H9 (cell line): ENCODE measurements at regions not wholly inside any gene's neighbourhood (a gene's known extent, or its start where the extent isn't known, plus 50 kb on each side); places are given as distances from the start of the nearest gene placed in this dataset.

Source experiments
- DNase-seq: peaks from one replicate; pipeline ENCODE4 v3.0.0-alpha.2; 2017
- H2AFZ ChIP-seq: one replicate; pipeline ENCODE4 v1.6.1; 2013; ENCODE audit warnings: mild to moderate bottlenecking, low read length, control low read depth, moderate library complexity
- H2AK5ac ChIP-seq: 2 replicates; pipeline ENCODE4 v1.6.1; 2013; ENCODE audit warnings: low read length, control low read depth, mixed read lengths; ENCODE audit not compliant: insufficient read length
- H2BK120ac ChIP-seq: one replicate; pipeline ENCODE4 v1.6.1; 2013; ENCODE audit warnings: low read depth, mild to moderate bottlenecking, low read length, control low read depth, inconsistent platforms; ENCODE audit not compliant: poor library complexity, severe bottlenecking
- H2BK12ac ChIP-seq: 2 replicates; pipeline ENCODE4 v1.6.1; 2013; ENCODE audit warnings: low read length, control low read depth, mixed read lengths, low read depth; ENCODE audit not compliant: insufficient read length
- H2BK15ac ChIP-seq: 2 replicates; pipeline ENCODE4 v1.6.1; 2013; ENCODE audit warnings: low read depth, low read length, control low read depth
- H2BK20ac ChIP-seq: one replicate; pipeline ENCODE4 v1.6.1; 2013; ENCODE audit warnings: low read depth, mild to moderate bottlenecking, low read length, control low read depth, inconsistent platforms; ENCODE audit not compliant: poor library complexity, severe bottlenecking
- H2BK5ac ChIP-seq: 2 replicates; pipeline ENCODE4 v1.6.1; 2013; ENCODE audit warnings: low read length, control low read depth, mixed read lengths; ENCODE audit not compliant: insufficient read length
- H3K14ac ChIP-seq: 2 replicates; pipeline ENCODE4 v1.6.1; 2013; ENCODE audit warnings: low read length, control low read depth; ENCODE audit not compliant: insufficient read depth
- H3K18ac ChIP-seq: 2 replicates; pipeline ENCODE4 v1.6.1; 2013; ENCODE audit warnings: low read depth, mild to moderate bottlenecking, mixed read lengths, low read length, control low read depth; ENCODE audit not compliant: insufficient read length
- H3K23ac ChIP-seq: 2 replicates; pipeline ENCODE4 v1.6.1; 2013; ENCODE audit warnings: low read length, control low read depth, mixed read lengths, low read depth; ENCODE audit not compliant: insufficient read length
- H3K23me2 ChIP-seq: 2 replicates; pipeline ENCODE4 v1.6.1; 2013; ENCODE audit warnings: low read depth, mild to moderate bottlenecking, mixed read lengths, low read length, control low read depth; ENCODE audit not compliant: insufficient read length, poor library complexity, severe bottlenecking
- H3K27ac ChIP-seq: 2 replicates; pipeline ENCODE4 v1.5.1; 2013; ENCODE audit warnings: low read length, control low read depth, mixed read lengths, low read depth; ENCODE audit not compliant: insufficient read length
- H3K27me3 ChIP-seq: 2 replicates; pipeline ENCODE4 v1.6.1; 2013; ENCODE audit warnings: low read length, control low read depth, inconsistent platforms; ENCODE audit not compliant: insufficient read depth
- H3K4ac ChIP-seq: 2 replicates; pipeline ENCODE4 v1.6.1; 2013; ENCODE audit warnings: low read depth, mild to moderate bottlenecking, control low read depth, inconsistent platforms, low read length, moderate library complexity
- H3K4me1 ChIP-seq: 2 replicates; pipeline ENCODE4 v1.6.1; 2013; ENCODE audit warnings: low read length, control low read depth, inconsistent platforms; ENCODE audit not compliant: insufficient read depth
- H3K4me2 ChIP-seq: 2 replicates; pipeline ENCODE4 v1.6.1; 2013; ENCODE audit warnings: low read length, control low read depth, mixed read lengths; ENCODE audit not compliant: insufficient read length, insufficient read depth
- H3K56ac ChIP-seq: 2 replicates; pipeline ENCODE4 v1.6.1; 2013; ENCODE audit warnings: low read depth, mild to moderate bottlenecking, mixed read lengths, low read length, control low read depth; ENCODE audit not compliant: insufficient read length
- H3K79me1 ChIP-seq: 2 replicates; pipeline ENCODE4 v1.6.1; 2013; ENCODE audit warnings: low read depth, mild to moderate bottlenecking, moderate library complexity, low read length, control low read depth, inconsistent platforms; ENCODE audit not compliant: insufficient read depth, poor library complexity, severe bottlenecking
- H3K79me2 ChIP-seq: 2 replicates; pipeline ENCODE4 v1.6.1; 2013; ENCODE audit warnings: low read length, control low read depth, inconsistent platforms; ENCODE audit not compliant: insufficient read depth
- H3K9ac ChIP-seq: 2 replicates; pipeline ENCODE4 v1.6.1; 2013; ENCODE audit warnings: low read length, control low read depth, mixed read lengths; ENCODE audit not compliant: insufficient read length; ENCODE audit errors: extremely low read depth
- H3K9me3 ChIP-seq: one replicate; pipeline ENCODE4 v1.6.1; 2013; ENCODE audit warnings: low read depth, low read length, inconsistent platforms; ENCODE audit not compliant: control insufficient read depth
- H3T11ph ChIP-seq: one replicate; pipeline ENCODE4 v1.6.1; 2013; ENCODE audit warnings: mild to moderate bottlenecking, low read length, control low read depth, inconsistent platforms
- H4K20me1 ChIP-seq: one replicate; pipeline ENCODE4 v1.6.1; 2013; ENCODE audit not compliant: control insufficient read depth, insufficient read length, insufficient read depth
- H4K5ac ChIP-seq: 2 replicates; pipeline ENCODE4 v1.6.1; 2013; ENCODE audit warnings: low read depth, mild to moderate bottlenecking, mixed read lengths, low read length, control low read depth; ENCODE audit not compliant: insufficient read length
- H4K8ac ChIP-seq: replicated peaks from 2 replicates; pipeline ENCODE4 v1.6.1; 2013; ENCODE audit warnings: low read length, control low read depth, mixed read lengths, low read depth; ENCODE audit not compliant: insufficient read length
- H4K91ac ChIP-seq: 2 replicates; pipeline ENCODE4 v1.6.1; 2013; ENCODE audit warnings: low read depth, mild to moderate bottlenecking, moderate library complexity, mixed read lengths, low read length, control low read depth; ENCODE audit not compliant: insufficient read length
- H3K27ac Mint-ChIP-seq, 3 experiments: 2 replicates in 2 of 3; 3 replicates in 1 of 3; pipeline ENCODE4 v1.8.0; 2020 to 2021; ENCODE audit warnings: mixed read lengths in 3 of 3, mild to moderate bottlenecking in 1 of 3, moderate library complexity in 1 of 3
- H3K27me3 Mint-ChIP-seq: 2 replicates; pipeline ENCODE4 v1.8.0; 2021; ENCODE audit warnings: low read depth, mild to moderate bottlenecking, moderate library complexity, mixed read lengths
- H3K36me3 Mint-ChIP-seq, 3 experiments: 2 replicates in 2 of 3; 3 replicates in 1 of 3; pipeline ENCODE4 v1.8.0; 2020 to 2021; ENCODE audit warnings: low read depth in 3 of 3, mixed read lengths in 3 of 3; ENCODE audit not compliant: insufficient read depth in 1 of 3
- H3K4me1 Mint-ChIP-seq, 2 experiments: 2 replicates each; pipeline ENCODE4 v1.8.0; 2020; ENCODE audit warnings: mixed read lengths in 2 of 2
- H3K4me3 Mint-ChIP-seq, 2 experiments: 2 replicates in 1 of 2; 3 replicates in 1 of 2; pipeline ENCODE4 v1.8.0; 2020 to 2021; ENCODE audit warnings: mild to moderate bottlenecking in 2 of 2, mixed read lengths in 2 of 2, moderate library complexity in 1 of 2
- H3K9me3 Mint-ChIP-seq, 2 experiments: 2 replicates in 1 of 2; 3 replicates in 1 of 2; pipeline ENCODE4 v1.8.0; 2020; ENCODE audit warnings: mild to moderate bottlenecking in 2 of 2, mixed read lengths in 2 of 2, moderate library complexity in 1 of 2
- CTCF ChIP-seq: fragments of 200-600 bp; sonication (generic); conservative IDR thresholded peaks from 3 replicates; pipeline ENCODE4 v1.8.0; 2021; ENCODE audit warnings: antibody characterized with exemption, mild to moderate bottlenecking
- WGBS: extraction: QIAGEN DNeasy Blood & Tissue Kit; methylation state at CpG from one replicate; pipeline ENCODE4 v1.1.7; 2013; ENCODE audit warnings: missing lambda C conversion rate, low lambda C conversion rate, mixed read lengths; ENCODE audit not compliant: insufficient read length; ENCODE audit errors: extremely low coverage; 5-methylcytosine and 5-hydroxymethylcytosine counted together

GRCh38 chr14:83711046-83711445 lies 1818.9 kb upstream of the FLRT2 start:
- H3K27me3 ChIP-seq, result no peaks in the 10 kb centered on the region
- no peak overlapping the region for H2AK5ac ChIP-seq
- no peak overlapping the region for H3K4me2 ChIP-seq
- H3K4me1 Mint-ChIP-seq, result peaks cover 11 to 14% of the 10 kb centered on the region in 2 experiments
- H2BK15ac ChIP-seq, result no peak overlapping the region
- peaks cover 4% of the 10 kb centered on the region; the same call in 1 of the 2 replicates for H3K4me1 ChIP-seq
- no peak for DNase-seq
- no peaks in the 10 kb centered on the region for H3K27me3 Mint-ChIP-seq
- H3K23ac ChIP-seq, result no peak overlapping the region
- H3K9me3 Mint-ChIP-seq, result peaks cover 3 to 8% of the 10 kb centered on the region in 2 experiments
- H2BK12ac ChIP-seq, result no peak overlapping the region
- no peak overlapping the region for H3K27ac Mint-ChIP-seq
- no peaks in the 10 kb centered on the region for H3K23me2 ChIP-seq
- no peak overlapping the region for H4K5ac ChIP-seq
- H2BK5ac ChIP-seq, result no peak overlapping the region
- H4K8ac ChIP-seq, result no peak overlapping the region
- H3K79me1 ChIP-seq, result no peaks in the 10 kb centered on the region
- no peaks in the 10 kb centered on the region for H3K79me2 ChIP-seq
- H3K9ac ChIP-seq, result no peak overlapping the region
- no peak overlapping the region for H2BK120ac ChIP-seq
- no peak overlapping the region for H3K27ac ChIP-seq
- H4K20me1 ChIP-seq, result no peaks in the 10 kb centered on the region
- H2AFZ ChIP-seq, result no peak overlapping the region
- H3K36me3 Mint-ChIP-seq, result peaks cover 0 to 10% (median 6%) of the 10 kb centered on the region in 3 experiments; a peak in 4 of 7 replicates
- no peak overlapping the region for H3K18ac ChIP-seq
- H3K56ac ChIP-seq, result no peak overlapping the region
- H3K4ac ChIP-seq, result no peak overlapping the region
- WGBS, result 100% methylated on average over 1 of the region's 2 CpGs
- no peak for TF ChIP-seq CTCF
- no peak overlapping the region for H3K14ac ChIP-seq
- H3K4me3 Mint-ChIP-seq, result no peak overlapping the region
- H3T11ph ChIP-seq, result no peak overlapping the region
- H2BK20ac ChIP-seq, result no peak overlapping the region
- no peaks in the 10 kb centered on the region for H3K9me3 ChIP-seq
- H4K91ac ChIP-seq, result no peak overlapping the region
